Smooth muscle cell (in vitro differentiated cells): ENCODE measurements at regions not wholly inside any gene's neighbourhood (a gene's known extent, or its start where the extent isn't known, plus 50 kb on each side); places are given as distances from the start of the nearest gene placed in this dataset.
"Not testable (repeated sequence)": the region's sequence is repeated elsewhere in the genome, so short reads cannot be mapped to it uniquely, and the experiment has no call there.

Source experiments
- DNase-seq: peaks from one replicate; lab custom pipeline; 2025; ENCODE audit not compliant: unreplicated experiment; lab: John Stamatoyannopoulos, UW
- H2AFZ ChIP-seq: fragments of 200-600 bp; sonication (generic); 2 replicates; pipeline ENCODE4 v1.6.0; 2016; ENCODE audit warnings: antibody characterized with exemption, low read depth, mild to moderate bottlenecking
- H3F3A ChIP-seq: fragments of 200-600 bp; sonication (generic); 2 replicates; pipeline ENCODE4 v1.6.0; 2017; ENCODE audit warnings: antibody characterized with exemption, low read depth
- H3K27ac ChIP-seq: fragments of 200-600 bp; sonication (generic); 2 replicates; pipeline ENCODE4 v1.5.1; 2016; ENCODE audit warnings: low read depth, mild to moderate bottlenecking
- H3K27me3 ChIP-seq: fragments of 200-600 bp; sonication (generic); 2 replicates; pipeline ENCODE4 v1.6.1; 2016; ENCODE audit warnings: low read depth, mild to moderate bottlenecking
- H3K36me3 ChIP-seq: fragments of 200-600 bp; sonication (generic); 2 replicates; pipeline ENCODE4 v1.5.1; 2016; ENCODE audit warnings: low read depth
- H3K4me1 ChIP-seq: fragments of 200-600 bp; sonication (generic); 2 replicates; pipeline ENCODE4 v1.5.1; 2016; ENCODE audit warnings: low read depth
- H3K4me2 ChIP-seq: fragments of 200-600 bp; sonication (generic); 2 replicates; pipeline ENCODE4 v1.6.0; 2016; ENCODE audit warnings: mild to moderate bottlenecking
- H3K4me3 ChIP-seq: fragments of 200-600 bp; sonication (generic); 2 replicates; pipeline ENCODE4 v1.5.1; 2016; ENCODE audit warnings: mild to moderate bottlenecking
- H3K79me2 ChIP-seq: fragments of 200-600 bp; sonication (generic); 2 replicates; pipeline ENCODE4 v1.6.0; 2016; ENCODE audit warnings: low read depth, mild to moderate bottlenecking
- H3K9ac ChIP-seq: fragments of 200-600 bp; sonication (generic); 2 replicates; pipeline ENCODE4 v1.6.0; 2016; ENCODE audit warnings: low read depth
- H3K9me3 ChIP-seq: fragments of 200-600 bp; sonication (generic); replicated peaks from 2 replicates; pipeline ENCODE4 v1.5.1; 2016; ENCODE audit warnings: low read depth
- H4K20me1 ChIP-seq: fragments of 200-600 bp; sonication (generic); 2 replicates; pipeline ENCODE4 v1.6.0; 2016; ENCODE audit warnings: low read depth
- CTCF ChIP-seq: fragments of 200-600 bp; sonication (generic); IDR thresholded peaks from 2 replicates; pipeline ENCODE4 v1.5.1; 2017; ENCODE audit warnings: borderline replicate concordance, mild to moderate bottlenecking, antibody characterized with exemption; ENCODE audit not compliant: insufficient read depth, poor library complexity, severe bottlenecking
- WGBS: methylation state at CpG from one replicate; pipeline ENCODE4 v1.1.7; 2016; ENCODE audit warnings: low lambda C conversion rate; 5-methylcytosine and 5-hydroxymethylcytosine counted together

- H3F3A ChIP-seq, result peaks cover 5% of the 10 kb centered on the region
- no peak overlapping the region for H3K27ac ChIP-seq
- peaks cover 88% of the 10 kb centered on the region for H3K79me2 ChIP-seq
- H3K36me3 ChIP-seq, result peaks cover 4% of the 10 kb centered on the region
- peaks cover 92% of the 10 kb centered on the region for H4K20me1 ChIP-seq
- H2AFZ ChIP-seq, result no peak overlapping the region
- 94% methylated on average over 7 of the region's 7 CpGs for WGBS
- no peaks in the 10 kb centered on the region for H3K9me3 ChIP-seq
- no peak for TF ChIP-seq CTCF
- DNase-seq, result no peak
- H3K9ac ChIP-seq, result no peak overlapping the region
- no peaks in the 10 kb centered on the region for H3K4me1 ChIP-seq
- H3K27me3 ChIP-seq, result no peaks in the 10 kb centered on the region
- no peak overlapping the region for H3K4me3 ChIP-seq
- peak overlapping the region; percentile 15 for H3K4me2 ChIP-seq
Observed at GRCh38 chr7:66564045-66564444, 64.6 kb upstream of the KCTD7 start.

GRCh38 chr7:66570179-66570578 lies 58.5 kb upstream of the KCTD7 start:
- not testable (repeated sequence) for H3K9me3 ChIP-seq, H3F3A ChIP-seq, H3K9ac ChIP-seq, H3K4me1 ChIP-seq, H3K4me3 ChIP-seq, H3K27me3 ChIP-seq, H3K4me2 ChIP-seq, H2AFZ ChIP-seq, DNase-seq
- H3K36me3 ChIP-seq, result peaks cover 18% of the 10 kb centered on the region
- WGBS, result 73% methylated on average over 1 of the region's 1 CpG
- H4K20me1 ChIP-seq, result peaks cover 97% of the 10 kb centered on the region
- H3K27ac ChIP-seq, result peak overlapping the region; percentile 9
- peaks cover 96% of the 10 kb centered on the region for H3K79me2 ChIP-seq

GRCh38 chr7:66571568-66571967 lies 57.1 kb upstream of the KCTD7 start:
- Histone ChIP-seq H3K4me2 (no peak overlapping the region), H4K20me1 (peaks cover 97% of the 10 kb centered on the region), H3K27me3 (no peaks in the 10 kb centered on the region), H3K9ac (no peak overlapping the region), H3F3A (peaks cover under 1% of the 10 kb centered on the region), H3K4me1 (no peaks in the 10 kb centered on the region), H3K27ac (no peak overlapping the region), H3K79me2 (peaks cover 96% of the 10 kb centered on the region), H3K36me3 (peaks cover 18% of the 10 kb centered on the region), H3K9me3 (no peaks in the 10 kb centered on the region), H3K4me3 (no peak overlapping the region), H2AFZ (no peak overlapping the region)
- no peak for DNase-seq
- TF ChIP-seq CTCF, result no peak

GRCh38 chr7:66573782-66574495 lies 54.7 kb upstream of the KCTD7 start:
- Histone ChIP-seq H3K36me3 (peaks cover 15% of the 10 kb centered on the region), H3K79me2 (peaks cover 97% of the 10 kb centered on the region), H4K20me1 (peaks cover 98% of the 10 kb centered on the region)
- H3K27ac ChIP-seq, H3K4me1 ChIP-seq, DNase-seq, H3K9me3 ChIP-seq, H3K27me3 ChIP-seq, H3K4me3 ChIP-seq, H2AFZ ChIP-seq, H3K9ac ChIP-seq, H3K4me2 ChIP-seq, H3F3A ChIP-seq: not testable (repeated sequence)
- 88% methylated on average over 9 of the region's 9 CpGs for WGBS

- H3K27ac ChIP-seq, DNase-seq, H3K27me3 ChIP-seq, H3K4me2 ChIP-seq, H3K36me3 ChIP-seq, H3K4me3 ChIP-seq, H3K9me3 ChIP-seq, H3K9ac ChIP-seq, H3F3A ChIP-seq, H3K4me1 ChIP-seq, H2AFZ ChIP-seq: not testable (repeated sequence)
- H4K20me1 ChIP-seq, result peaks cover 98% of the 10 kb centered on the region
- H3K79me2 ChIP-seq, result peaks cover 97% of the 10 kb centered on the region
- 99% methylated on average over 5 of the region's 5 CpGs for WGBS
Observed at GRCh38 chr7:66574768-66575167, 53.9 kb upstream of the KCTD7 start.
